ENCODE measurements at regions not wholly inside any gene's neighbourhood (a gene's known extent, or its start where the extent isn't known, plus 50 kb on each side); places are given as distances from the start of the nearest gene placed in this dataset.

- DNase-seq (ENCODE audit: low spot score) = no peak
Observed at GRCh38 chr2:105150231-105150630, 91.3 kb upstream of the GPR45 start.

- DNase-seq (ENCODE audit: low spot score) = no peak
Observed at GRCh38 chr2:105154119-105154818, 87.3 kb upstream of the GPR45 start.

DNA sequence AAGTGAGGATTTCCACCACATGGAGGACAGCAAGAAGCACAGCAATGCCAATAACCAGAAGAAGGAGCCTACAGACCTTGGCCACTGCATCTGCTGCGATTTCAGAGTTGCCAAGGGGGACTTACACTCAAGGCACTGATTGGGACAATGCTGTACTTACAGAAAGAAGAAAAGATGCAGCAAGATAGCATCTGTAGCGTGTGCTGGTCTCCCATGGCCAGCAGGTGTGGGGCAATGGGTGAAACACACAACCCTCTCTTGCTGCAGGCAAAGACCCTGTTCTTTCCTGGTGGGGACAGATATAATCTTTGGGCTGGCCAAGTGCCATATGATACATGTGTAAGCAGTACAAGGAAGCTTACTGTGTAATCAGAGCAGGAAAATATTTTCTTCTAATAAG is 85.4 kb upstream of the GPR45 start:
- no peak for DNase-seq (ENCODE audit: low spot score)

GRCh38 chr2:105158002-105158401 is 83.5 kb upstream of the GPR45 start:
- DNase-seq (ENCODE audit: low spot score) = no peak

GRCh38 chr2:105166688-105167087 is 74.9 kb upstream of the GPR45 start:
- no peak for DNase-seq (ENCODE audit: low spot score)

GRCh38 chr2:105168543-105168942 is 73.0 kb upstream of the GPR45 start:
- no peak for DNase-seq (ENCODE audit: low spot score)

DNA sequence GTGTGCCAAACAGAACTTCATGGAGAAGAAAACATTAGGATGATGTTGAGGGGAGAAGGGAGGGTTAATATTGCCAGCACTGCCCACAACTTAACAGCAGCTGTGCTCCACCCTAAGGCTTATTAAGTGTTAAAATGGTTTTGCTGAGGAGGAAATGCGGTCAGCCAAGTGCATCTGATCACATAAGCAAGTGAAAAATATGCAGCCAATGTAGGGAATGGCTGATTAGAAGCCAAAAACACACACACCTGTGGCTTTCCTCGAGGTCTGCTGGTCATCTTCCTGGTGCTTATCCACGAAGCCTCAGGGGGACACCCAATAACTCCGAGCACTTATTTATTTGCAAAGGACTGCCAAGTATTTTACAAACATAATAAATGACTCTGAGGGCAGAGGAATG is 66.3 kb upstream of the GPR45 start:
- DNase-seq (ENCODE audit: low spot score) = peak; percentile 55

DNA sequence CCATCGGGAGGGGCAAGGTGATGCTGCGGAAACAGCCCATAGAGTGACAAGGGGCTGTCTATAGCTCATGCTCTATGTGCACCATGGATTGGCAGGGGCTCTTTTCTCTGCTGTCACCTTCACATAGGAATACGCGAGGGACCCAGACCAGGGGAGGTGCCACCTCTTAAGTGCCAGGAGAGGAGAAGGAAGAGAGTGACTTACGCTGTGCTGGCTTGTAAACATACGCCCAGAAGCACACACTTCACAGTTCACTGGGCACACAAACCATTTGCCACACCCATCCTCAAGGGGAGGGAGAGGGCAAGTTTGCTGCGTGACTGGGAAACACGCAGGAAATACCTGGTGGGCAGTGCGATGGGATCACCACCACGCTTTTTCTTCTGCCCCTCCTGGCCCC is 65.1 kb upstream of the GPR45 start:
- DNase-seq (ENCODE audit: low spot score) = peak; percentile 49

GRCh38 chr2:105177008-105177407 is 64.5 kb upstream of the GPR45 start:
- no peak for DNase-seq (ENCODE audit: low spot score)

DNA sequence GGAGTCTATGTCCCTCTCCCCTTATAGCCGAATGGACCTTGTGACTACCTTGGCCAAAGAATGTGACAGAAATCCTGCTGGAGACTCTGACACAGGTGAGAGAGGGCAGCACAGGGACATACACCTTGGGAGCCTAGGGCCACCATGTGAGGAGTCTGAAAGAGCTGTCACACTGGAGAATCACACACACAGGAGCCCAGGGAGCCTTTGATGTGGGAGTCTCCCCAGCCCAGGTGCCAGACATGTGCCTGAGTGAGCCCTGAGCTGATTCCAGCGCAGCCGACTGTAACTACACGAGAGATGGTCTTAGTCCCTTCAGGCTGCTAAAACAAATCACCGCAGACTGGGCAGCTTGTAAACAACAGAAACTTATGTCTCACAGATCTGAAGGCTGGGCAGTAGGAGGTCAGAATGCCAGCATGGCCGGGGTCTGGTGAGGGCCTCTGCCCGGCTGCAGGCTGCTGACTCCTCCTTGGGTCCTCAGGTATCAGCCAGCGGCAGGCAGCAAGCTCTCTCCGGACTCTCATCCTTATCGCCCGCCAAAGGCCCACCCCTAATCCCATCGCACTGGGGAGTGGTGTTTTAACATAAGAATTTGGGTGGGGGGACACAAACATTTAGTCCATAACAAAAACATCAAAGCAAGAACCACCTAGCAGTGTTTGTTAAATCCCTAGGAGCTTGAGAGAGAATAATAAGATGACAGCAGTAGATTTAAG is 63.8 kb upstream of the GPR45 start:
- no peak for DNase-seq (ENCODE audit: low spot score)

DNA sequence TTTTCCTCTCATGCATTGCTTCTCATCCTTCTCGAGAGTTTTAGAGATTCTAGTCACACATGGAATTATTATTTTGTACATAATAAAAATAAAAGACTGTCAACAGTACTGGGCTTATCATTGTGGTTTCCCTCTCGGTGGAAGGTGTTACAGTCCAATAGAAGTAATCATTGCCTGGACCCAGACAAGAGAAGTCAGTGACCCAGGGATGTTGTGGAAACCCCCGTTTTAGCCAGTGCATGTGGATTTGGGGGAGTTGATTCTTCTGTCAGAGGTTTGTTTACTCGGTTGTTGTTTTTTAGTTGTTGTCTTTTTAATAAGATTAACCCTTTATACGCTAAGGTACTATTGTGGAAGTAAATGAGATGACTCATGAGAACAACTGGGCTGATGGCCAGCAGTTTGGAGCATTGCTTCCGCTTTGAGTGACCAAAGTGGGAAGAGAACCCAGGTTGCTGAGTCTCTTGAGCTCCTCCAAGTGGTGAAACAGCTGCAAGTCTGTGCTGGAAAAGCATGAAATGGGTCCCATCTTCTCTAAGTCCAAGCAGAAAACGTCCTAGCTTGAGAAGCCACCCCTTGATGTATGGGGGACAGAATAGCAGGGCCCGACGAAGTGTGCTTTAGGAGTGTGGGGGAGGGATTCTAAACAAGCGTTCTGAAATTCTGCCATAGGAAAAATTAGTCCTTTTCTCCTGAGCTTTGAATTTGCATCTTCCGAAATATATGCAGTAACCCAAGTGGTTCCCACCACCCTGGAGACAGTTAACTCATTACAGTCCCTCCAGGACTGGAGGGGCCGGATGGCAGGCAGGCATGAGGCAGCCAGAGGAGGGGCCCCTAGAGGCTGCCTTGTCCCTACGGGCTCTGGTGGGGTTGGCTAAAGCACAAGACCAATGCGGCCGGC is 61.8 kb upstream of the GPR45 start:
- peak; percentile 86 for DNase-seq (ENCODE audit: low spot score)

DNA sequence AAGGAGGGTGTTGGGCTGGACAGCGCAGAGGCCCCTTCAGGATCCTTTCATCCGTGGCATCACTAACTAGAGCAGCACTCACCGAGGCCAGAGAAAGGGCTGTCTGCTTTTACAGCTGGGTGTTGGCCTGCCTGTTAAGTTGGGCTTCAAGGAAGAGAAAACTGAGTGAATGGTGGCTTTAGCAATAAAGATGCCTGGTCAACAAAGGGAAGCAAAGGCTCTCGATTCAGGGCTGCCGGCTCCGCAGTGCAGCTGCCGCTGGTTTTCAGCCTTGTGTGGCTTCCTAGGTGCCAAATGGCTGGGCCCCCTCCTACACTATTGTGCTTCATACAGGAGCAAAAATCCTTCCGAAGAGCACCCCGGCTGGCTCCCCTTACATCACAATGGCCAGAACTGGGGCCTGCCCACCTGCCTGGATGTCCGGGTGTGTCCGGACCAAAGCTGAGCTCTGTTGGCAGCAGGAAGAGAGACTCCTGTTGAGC is 61.0 kb upstream of the GPR45 start:
- DNase-seq (ENCODE audit: low spot score) = no peak

DNA sequence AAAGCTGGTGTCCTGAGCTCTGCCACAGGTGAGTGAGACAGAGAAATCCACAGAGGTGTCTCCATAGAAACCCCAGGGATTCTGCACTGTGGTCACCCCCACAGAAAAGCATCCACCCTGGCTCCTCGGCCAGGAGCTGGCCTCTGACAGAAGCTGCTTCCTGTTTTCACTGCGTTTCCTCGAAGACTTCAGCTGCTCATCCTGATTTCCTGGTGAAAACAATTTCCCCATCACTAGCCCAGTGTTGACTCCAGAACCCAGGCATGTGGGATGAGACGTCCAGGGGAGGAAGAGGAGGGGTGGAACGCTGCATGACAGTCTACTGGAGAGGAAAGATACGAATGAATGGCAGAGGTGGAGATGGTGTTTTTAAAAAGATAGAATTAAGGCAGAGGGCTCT is 60.3 kb upstream of the GPR45 start:
- peak; percentile 4 for DNase-seq (ENCODE audit: low spot score)

- no peak for DNase-seq (ENCODE audit: low spot score)
Observed at GRCh38 chr2:105183555-105184323, 57.8 kb upstream of the GPR45 start.

DNA sequence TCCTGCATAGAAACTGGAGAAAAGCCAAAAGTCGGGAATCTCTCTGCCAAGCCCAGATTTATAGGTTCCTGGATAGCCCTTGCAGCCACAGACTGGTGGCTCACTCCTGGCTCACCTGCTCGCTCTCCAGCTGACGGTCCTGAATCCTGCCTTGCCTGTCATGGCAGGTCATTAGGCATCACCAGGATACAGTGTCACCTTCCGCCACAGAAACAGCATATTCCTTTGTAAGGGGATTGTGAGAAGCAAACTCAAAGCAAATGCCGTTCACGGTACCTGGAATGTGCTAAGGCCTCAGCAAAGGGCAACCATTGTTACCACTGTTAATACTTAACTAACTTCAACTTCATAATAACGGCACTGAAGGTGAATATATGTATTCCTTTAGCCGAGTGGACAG is 57.1 kb upstream of the GPR45 start:
- DNase-seq (ENCODE audit: low spot score) = peak; percentile 41

DNA sequence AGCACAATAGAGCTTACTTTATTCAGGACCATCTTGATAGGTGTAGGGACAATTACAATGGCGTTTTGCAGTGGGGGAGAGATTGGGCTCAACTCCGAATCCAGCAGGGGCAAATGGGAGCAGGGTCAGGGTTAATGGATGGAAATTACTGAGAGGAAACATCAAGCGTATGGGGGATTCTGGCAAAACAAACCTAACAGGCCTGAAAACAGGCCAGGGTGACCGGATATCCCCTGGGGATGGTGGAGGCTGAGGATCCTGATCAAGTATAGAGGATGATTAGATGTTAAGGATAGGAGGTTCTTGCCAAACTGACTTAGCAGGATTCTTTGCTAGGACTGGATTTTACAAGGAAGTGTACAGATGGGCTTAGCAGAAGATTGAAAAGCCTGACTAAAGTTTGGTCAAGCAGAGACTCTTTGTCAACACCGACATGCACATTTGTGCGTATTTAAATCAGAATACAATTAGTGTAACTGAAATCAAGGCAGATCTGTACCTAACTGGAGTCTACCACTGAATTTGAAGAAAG is 54.5 kb upstream of the GPR45 start:
- no peak for DNase-seq (ENCODE audit: low spot score)

- DNase-seq (ENCODE audit: low spot score) = peak; percentile 43
Observed at GRCh38 chr2:105187531-105187930, 54.0 kb upstream of the GPR45 start.

DNA sequence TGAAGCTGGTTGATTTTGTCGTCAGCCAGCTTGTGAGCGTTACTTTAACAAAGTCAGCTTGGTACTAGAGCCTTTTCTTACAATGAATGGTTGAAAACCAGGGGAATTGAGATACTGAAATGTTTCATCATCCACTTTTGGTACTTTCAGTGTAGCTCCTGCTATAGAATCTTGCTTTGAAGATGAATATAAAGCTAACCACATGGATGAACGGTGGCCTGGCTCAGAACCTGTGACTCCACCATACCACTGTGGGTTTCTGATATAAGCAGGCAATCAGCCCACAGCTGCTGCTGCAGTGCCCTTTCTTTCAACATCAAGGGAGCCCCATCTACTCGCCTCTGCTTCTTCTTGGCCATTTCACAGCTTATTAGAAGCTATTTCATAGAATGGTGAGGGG is 53.2 kb upstream of the GPR45 start:
- no peak for DNase-seq (ENCODE audit: low spot score)
